ENCODE measurements at regions not wholly inside any gene's neighbourhood (a gene's known extent, or its start where the extent isn't known, plus 50 kb on each side); places are given as distances from the start of the nearest gene placed in this dataset.
"Not testable (repeated sequence)": the region's sequence is repeated elsewhere in the genome, so short reads cannot be mapped to it uniquely, and the experiment has no call there.

GRCh38 chr2:113551637-113552318 lies 53.3 kb downstream of the FOXD4L1 start:
- H3K4me1 ChIP-seq; H3K9me3 ChIP-seq; H3K27me3 ChIP-seq; DNase-seq (ENCODE audit: extremely low spot score); H3K4me3 ChIP-seq; intact Hi-C loops (cut with DNase I); H3K36me3 ChIP-seq: not testable (repeated sequence)
- peak overlapping the region in 1 of 4 donors; percentile 22 for H3K27ac ChIP-seq (replicated peaks in 1 of 4)
- WGBS, result 25% methylated on average over 6 of the region's 11 CpGs

GRCh38 chr2:113559820-113560219 lies 61.4 kb downstream of the FOXD4L1 start:
- WGBS, result 92% methylated on average over 2 of the region's 2 CpGs
- H3K9me3 ChIP-seq; DNase-seq (ENCODE audit: extremely low spot score); intact Hi-C loops (cut with DNase I); H3K4me1 ChIP-seq; H3K27me3 ChIP-seq; H3K27ac ChIP-seq (replicated peaks in 1 of 4); H3K4me3 ChIP-seq: not testable (repeated sequence)
- peaks cover 0 to 14% (median 0%) of the 10 kb centered on the region in 4 donors for H3K36me3 ChIP-seq

GRCh38 chr2:113562662-113563061 lies 64.2 kb downstream of the FOXD4L1 start:
- DNase-seq (ENCODE audit: extremely low spot score); H3K4me3 ChIP-seq; H3K27me3 ChIP-seq; H3K4me1 ChIP-seq; H3K36me3 ChIP-seq; H3K9me3 ChIP-seq; intact Hi-C loops (cut with DNase I); H3K27ac ChIP-seq (replicated peaks in 1 of 4): not testable (repeated sequence)
- 69% methylated on average over 2 of the region's 2 CpGs for WGBS

GRCh38 chr2:113566674-113567480 lies 60.2 kb upstream of the RABL2A start:
- H3K4me3 ChIP-seq; intact Hi-C loops (cut with DNase I); H3K36me3 ChIP-seq; H3K27ac ChIP-seq (replicated peaks in 1 of 4); H3K9me3 ChIP-seq; H3K4me1 ChIP-seq; H3K27me3 ChIP-seq; DNase-seq (ENCODE audit: extremely low spot score): not testable (repeated sequence)
- WGBS, result 73% methylated on average over 10 of the region's 12 CpGs

GRCh38 chr2:113567481-113567849 lies 59.6 kb upstream of the RABL2A start:
- H3K27me3 ChIP-seq; DNase-seq (ENCODE audit: extremely low spot score); H3K9me3 ChIP-seq; H3K4me1 ChIP-seq; H3K27ac ChIP-seq (replicated peaks in 1 of 4); H3K4me3 ChIP-seq; H3K36me3 ChIP-seq; intact Hi-C loops (cut with DNase I): not testable (repeated sequence)
- 73% methylated on average over 2 of the region's 3 CpGs for WGBS

DNA sequence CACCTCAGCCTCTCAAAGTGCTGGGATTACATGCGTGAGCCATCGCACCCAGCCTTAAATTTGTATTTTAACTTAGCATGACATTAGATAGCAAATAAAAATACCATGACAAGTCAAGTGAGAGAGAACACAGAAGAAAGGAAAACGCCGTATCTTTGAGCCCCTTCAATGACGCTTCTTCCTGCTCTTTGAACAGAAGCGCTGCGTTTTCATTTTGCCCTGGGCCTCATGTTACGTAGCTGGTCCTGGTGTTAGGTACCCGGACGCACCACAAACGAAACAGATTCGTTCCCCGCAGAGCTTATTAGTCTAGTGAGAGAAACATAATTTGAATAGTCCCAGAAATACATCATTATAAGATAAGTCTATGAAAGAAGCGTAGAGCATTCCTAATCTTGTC lies 58.8 kb upstream of the RABL2A start:
- H3K27ac ChIP-seq (replicated peaks in 1 of 4); H3K4me3 ChIP-seq; H3K9me3 ChIP-seq; H3K4me1 ChIP-seq; intact Hi-C loops (cut with DNase I); DNase-seq (ENCODE audit: extremely low spot score); H3K27me3 ChIP-seq; H3K36me3 ChIP-seq: not testable (repeated sequence)
- 93% methylated on average over 13 of the region's 14 CpGs for WGBS

DNA sequence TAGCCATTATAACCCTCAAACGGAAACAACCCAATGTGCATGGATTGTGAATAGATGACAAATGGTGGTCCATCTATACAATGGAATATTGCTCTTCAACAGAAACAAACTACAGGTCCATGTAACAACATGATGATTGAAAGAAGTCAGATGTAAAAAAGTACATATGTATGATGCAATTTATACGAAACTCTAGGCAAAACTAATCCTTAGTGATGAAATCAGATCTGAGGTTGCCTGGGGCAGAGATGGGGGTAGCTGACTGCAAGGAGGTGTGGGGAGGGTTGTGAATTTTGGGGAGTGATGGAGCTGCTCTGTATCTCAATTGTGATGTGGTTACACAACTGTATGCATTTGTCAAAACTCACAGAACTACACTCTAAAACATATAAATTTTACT lies 57.0 kb upstream of the RABL2A start:
- intact Hi-C loops (cut with DNase I); DNase-seq (ENCODE audit: extremely low spot score): not testable (repeated sequence)
- 85% methylated on average over 2 of the region's 2 CpGs for WGBS

GRCh38 chr2:113570509-113571009 lies 56.5 kb upstream of the RABL2A start:
- 84% methylated on average over 1 of the region's 3 CpGs for WGBS
- H3K4me3 ChIP-seq; H3K27ac ChIP-seq (replicated peaks in 1 of 4); intact Hi-C loops (cut with DNase I); H3K4me1 ChIP-seq; DNase-seq (ENCODE audit: extremely low spot score); H3K9me3 ChIP-seq; H3K27me3 ChIP-seq; H3K36me3 ChIP-seq: not testable (repeated sequence)

More for the DNA sequence above, 57.0 kb upstream of the RABL2A start:
- H3K27me3 ChIP-seq; H3K4me3 ChIP-seq; H3K27ac ChIP-seq (replicated peaks in 1 of 4); H3K36me3 ChIP-seq; H3K9me3 ChIP-seq; H3K4me1 ChIP-seq: not testable (repeated sequence)

- WGBS, result 83% methylated on average over 2 of the region's 6 CpGs
- intact Hi-C loops (cut with DNase I); H3K4me1 ChIP-seq; DNase-seq (ENCODE audit: extremely low spot score); H3K4me3 ChIP-seq; H3K9me3 ChIP-seq; H3K27me3 ChIP-seq; H3K27ac ChIP-seq (replicated peaks in 1 of 4); H3K36me3 ChIP-seq: not testable (repeated sequence)
These were observed 55.5 kb upstream of the RABL2A start for GRCh38 chr2:113571482-113572068.

GRCh38 chr2:113575721-113576120 lies 51.3 kb upstream of the RABL2A start:
- H3K4me3 ChIP-seq; intact Hi-C loops (cut with DNase I); DNase-seq (ENCODE audit: extremely low spot score); H3K4me1 ChIP-seq; H3K27me3 ChIP-seq; H3K9me3 ChIP-seq; H3K27ac ChIP-seq (replicated peaks in 1 of 4); H3K36me3 ChIP-seq: not testable (repeated sequence)
- WGBS, result 68% methylated on average over 2 of the region's 4 CpGs

DNA sequence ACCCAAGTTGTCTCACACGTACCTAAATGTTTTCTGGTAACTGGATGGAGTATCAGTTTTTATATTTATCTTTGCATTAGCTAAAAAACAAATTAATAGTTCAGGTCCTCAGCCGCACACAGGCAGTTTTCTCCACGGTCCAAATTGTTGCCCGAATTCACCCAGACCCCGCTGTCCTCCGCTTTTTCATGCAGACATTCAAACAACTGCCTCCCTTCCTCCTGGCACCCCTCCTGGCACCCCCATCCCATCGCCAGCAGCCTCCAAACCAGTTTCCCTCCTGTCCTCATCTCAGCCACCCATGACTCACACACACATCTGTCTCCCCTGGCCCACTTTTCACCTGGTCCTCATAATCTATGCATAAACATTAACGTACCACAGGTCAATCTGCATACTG lies 50.7 kb upstream of the RABL2A start:
- DNase-seq (ENCODE audit: extremely low spot score); H3K4me3 ChIP-seq; H3K9me3 ChIP-seq; H3K36me3 ChIP-seq; H3K27ac ChIP-seq (replicated peaks in 1 of 4); intact Hi-C loops (cut with DNase I); H3K27me3 ChIP-seq; H3K4me1 ChIP-seq: not testable (repeated sequence)
- WGBS, result 88% methylated on average over 8 of the region's 8 CpGs
